Liver (tissue), 8 donors: ENCODE measurements at regions not wholly inside any gene's neighbourhood (a gene's known extent, or its start where the extent isn't known, plus 50 kb on each side); places are given as distances from the start of the nearest gene placed in this dataset.

Experiments used
- DNase-seq: peaks from one replicate; pipeline ENCODE4 v3.0.0-alpha.2; 2017; ENCODE audit warnings: low spot score
- H3K27ac ChIP-seq, 2 donors: one replicate each; pipeline ENCODE4 v1.7.0; 2013; ENCODE audit warnings: inconsistent platforms in 2 of 2, low read length in 2 of 2, control low read depth in 1 of 2, low read depth in 1 of 2, mild to moderate bottlenecking in 1 of 2
- H3K27me3 ChIP-seq, 4 donors: one replicate each; pipeline versions ENCODE4 v1.6.1 to v1.7.0; 2013; ENCODE audit warnings: low read length in 3 of 4, inconsistent platforms in 1 of 4, mild to moderate bottlenecking in 1 of 4, moderate library complexity in 1 of 4; ENCODE audit not compliant: control insufficient read depth in 4 of 4, insufficient read depth in 4 of 4
- H3K36me3 ChIP-seq, 4 donors: one replicate each; pipeline versions ENCODE4 v1.6.1 to v1.7.0; 2013; ENCODE audit warnings: low read length in 3 of 4, mild to moderate bottlenecking in 3 of 4, low read depth in 1 of 4, moderate library complexity in 1 of 4; ENCODE audit not compliant: control insufficient read depth in 4 of 4, insufficient read depth in 3 of 4
- H3K4me1 ChIP-seq, 4 donors: one replicate each; pipeline versions ENCODE4 v1.6.1 to v1.7.0; 2013; ENCODE audit warnings: low read length in 3 of 4, mild to moderate bottlenecking in 3 of 4, moderate library complexity in 1 of 4; ENCODE audit not compliant: control insufficient read depth in 4 of 4, insufficient read depth in 4 of 4
- H3K4me3 ChIP-seq, 3 donors: one replicate each; pipeline versions ENCODE4 v1.6.1 to v1.7.0; 2013; ENCODE audit warnings: low read length in 3 of 3, control low read depth in 1 of 3, low read depth in 1 of 3, mild to moderate bottlenecking in 1 of 3
- H3K9ac ChIP-seq, 2 donors: one replicate each; pipeline ENCODE4 v1.7.0; 2013; ENCODE audit warnings: low read length in 2 of 2, mild to moderate bottlenecking in 2 of 2, moderate library complexity in 2 of 2, control low read depth in 1 of 2, low read depth in 1 of 2
- H3K9me3 ChIP-seq, 4 donors: one replicate each; pipeline versions ENCODE4 v1.6.1 to v1.7.0; 2013; ENCODE audit warnings: low read length in 3 of 4; ENCODE audit not compliant: control insufficient read depth in 4 of 4
- EGR1 ChIP-seq, 2 donors: IDR thresholded peaks; 2 replicates each; pipeline ENCODE4 v1.6.1; 2016 to 2018; ENCODE audit warnings: antibody characterized with exemption in 2 of 2, low read depth in 2 of 2
- FOXA1 ChIP-seq: IDR thresholded peaks from 2 replicates; pipeline ENCODE4 v1.6.1; 2016; ENCODE audit warnings: antibody characterized with exemption
- FOXA2 ChIP-seq: IDR thresholded peaks from 2 replicates; pipeline ENCODE4 v1.6.1; 2016; ENCODE audit warnings: antibody characterized with exemption
- GABPA ChIP-seq, 2 donors: IDR thresholded peaks in 1 of 2; conservative IDR thresholded peaks in 1 of 2; 2 replicates each; pipeline ENCODE4 v1.6.1; 2016; ENCODE audit warnings: antibody characterized with exemption in 2 of 2, mild to moderate bottlenecking in 1 of 2, moderate library complexity in 1 of 2
- HNF4A ChIP-seq, 2 donors: conservative IDR thresholded peaks; 2 replicates each; pipeline ENCODE4 v1.6.1; 2016; ENCODE audit warnings: antibody characterized with exemption in 2 of 2, mild to moderate bottlenecking in 2 of 2
- HNF4G ChIP-seq: IDR thresholded peaks from 2 replicates; pipeline ENCODE4 v1.6.1; 2016; ENCODE audit warnings: antibody characterized with exemption
- NR2F2 ChIP-seq: IDR thresholded peaks from 2 replicates; pipeline ENCODE4 v1.6.1; 2016; ENCODE audit warnings: antibody characterized with exemption
- RAD21 ChIP-seq, 2 donors: IDR thresholded peaks; 2 replicates each; pipeline ENCODE4 v1.6.1; 2016; ENCODE audit warnings: antibody characterized with exemption in 2 of 2, mild to moderate bottlenecking in 2 of 2
- RXRA ChIP-seq, 2 donors: IDR thresholded peaks; 2 replicates each; pipeline ENCODE4 v1.6.1; 2017 to 2018; ENCODE audit warnings: antibody characterized with exemption in 2 of 2, mild to moderate bottlenecking in 1 of 2
- SP1 ChIP-seq: IDR thresholded peaks from 2 replicates; pipeline ENCODE4 v1.6.1; 2018; ENCODE audit warnings: antibody characterized with exemption, mild to moderate bottlenecking
- TAF1 ChIP-seq: conservative IDR thresholded peaks from 2 replicates; pipeline ENCODE4 v1.6.1; 2016; ENCODE audit warnings: antibody characterized with exemption, mild to moderate bottlenecking
- YY1 ChIP-seq: IDR thresholded peaks from 2 replicates; pipeline ENCODE4 v1.6.1; 2016; ENCODE audit warnings: antibody characterized with exemption, mild to moderate bottlenecking
- WGBS: extraction: QIAGEN DNeasy Blood & Tissue Kit; methylation state at CpG from one replicate; pipeline ENCODE4 v1.1.7; 2013; 5-methylcytosine and 5-hydroxymethylcytosine counted together
- TF ChIP-seq, protein P1 (sequence below): IDR thresholded peaks from 2 replicates; pipeline ENCODE4 v1.6.1; 2016; ENCODE audit warnings: antibody characterized with exemption, mild to moderate bottlenecking
- TF ChIP-seq, protein P2 (sequence below): fragments of 150-350 bp; IDR thresholded peaks from 2 replicates; pipeline ENCODE4 v1.5.1; 2017; ENCODE audit warnings: improper control_type of control experiment, low read depth, low read length; ENCODE audit not compliant: missing input control
- TF ChIP-seq, protein P3 (sequence below): IDR thresholded peaks from 2 replicates; pipeline ENCODE4 v1.6.1; 2016; ENCODE audit warnings: antibody characterized with exemption
- donor health status: healthy.
- donor health status: healthy.
- donor health status: healthy.
- donor health status: healthy.
- donor health status: healthy.

DNA sequence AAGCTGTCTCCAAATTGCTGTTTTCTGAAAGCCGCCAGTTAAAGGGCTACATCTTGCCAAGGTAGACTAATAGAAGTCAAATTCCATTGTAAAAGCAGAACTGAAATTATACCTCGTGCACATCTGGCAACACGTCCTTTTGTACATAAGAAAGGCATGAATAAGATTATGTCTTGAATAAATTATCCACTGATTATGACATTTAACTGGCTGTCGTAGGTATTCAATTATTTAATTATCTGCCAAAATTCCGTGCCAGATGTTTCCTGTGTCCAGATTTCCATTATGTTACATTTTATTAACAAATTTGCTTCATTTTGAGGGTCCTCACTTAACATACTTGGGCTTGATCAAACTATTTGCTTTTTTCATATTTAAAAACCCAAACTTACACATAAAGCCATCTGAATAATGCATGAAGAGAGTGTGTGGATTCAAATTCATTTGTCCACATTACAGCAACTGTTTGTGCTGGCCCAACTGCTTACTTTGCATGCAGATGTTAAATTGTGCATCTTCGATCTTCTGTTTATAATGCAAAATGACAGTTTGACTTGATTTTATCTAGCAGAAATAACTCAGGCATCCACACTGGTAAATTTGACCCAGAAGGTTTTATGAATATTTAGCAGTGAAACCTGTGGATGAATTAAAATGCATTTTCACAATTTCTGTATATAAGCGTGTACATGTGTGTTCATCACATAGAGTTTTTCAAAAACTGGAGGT, 701.5 kb downstream of the ZNF385D start:
- WGBS, result 77% methylated on average over 7 of the region's 7 CpGs
- TF ChIP-seq, protein P1, sequence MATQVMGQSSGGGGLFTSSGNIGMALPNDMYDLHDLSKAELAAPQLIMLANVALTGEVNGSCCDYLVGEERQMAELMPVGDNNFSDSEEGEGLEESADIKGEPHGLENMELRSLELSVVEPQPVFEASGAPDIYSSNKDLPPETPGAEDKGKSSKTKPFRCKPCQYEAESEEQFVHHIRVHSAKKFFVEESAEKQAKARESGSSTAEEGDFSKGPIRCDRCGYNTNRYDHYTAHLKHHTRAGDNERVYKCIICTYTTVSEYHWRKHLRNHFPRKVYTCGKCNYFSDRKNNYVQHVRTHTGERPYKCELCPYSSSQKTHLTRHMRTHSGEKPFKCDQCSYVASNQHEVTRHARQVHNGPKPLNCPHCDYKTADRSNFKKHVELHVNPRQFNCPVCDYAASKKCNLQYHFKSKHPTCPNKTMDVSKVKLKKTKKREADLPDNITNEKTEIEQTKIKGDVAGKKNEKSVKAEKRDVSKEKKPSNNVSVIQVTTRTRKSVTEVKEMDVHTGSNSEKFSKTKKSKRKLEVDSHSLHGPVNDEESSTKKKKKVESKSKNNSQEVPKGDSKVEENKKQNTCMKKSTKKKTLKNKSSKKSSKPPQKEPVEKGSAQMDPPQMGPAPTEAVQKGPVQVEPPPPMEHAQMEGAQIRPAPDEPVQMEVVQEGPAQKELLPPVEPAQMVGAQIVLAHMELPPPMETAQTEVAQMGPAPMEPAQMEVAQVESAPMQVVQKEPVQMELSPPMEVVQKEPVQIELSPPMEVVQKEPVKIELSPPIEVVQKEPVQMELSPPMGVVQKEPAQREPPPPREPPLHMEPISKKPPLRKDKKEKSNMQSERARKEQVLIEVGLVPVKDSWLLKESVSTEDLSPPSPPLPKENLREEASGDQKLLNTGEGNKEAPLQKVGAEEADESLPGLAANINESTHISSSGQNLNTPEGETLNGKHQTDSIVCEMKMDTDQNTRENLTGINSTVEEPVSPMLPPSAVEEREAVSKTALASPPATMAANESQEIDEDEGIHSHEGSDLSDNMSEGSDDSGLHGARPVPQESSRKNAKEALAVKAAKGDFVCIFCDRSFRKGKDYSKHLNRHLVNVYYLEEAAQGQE, result no peak
- TF ChIP-seq NR2F2 (no peak), FOXA2 (no peak), GABPA (IDR thresholded peaks at IDR 0.05 in 1 of 2, conservative IDR thresholded peaks at IDR 0.05 in 1 of 2) (no peak), RAD21 (IDR thresholded peaks at IDR 0.05) (no peak), YY1 (no peak), HNF4G (no peak), FOXA1 (no peak), TAF1 (no peak), EGR1 (IDR thresholded peaks at IDR 0.05; ENCODE audit: low read depth in 2 of 2) (no peak), SP1 (no peak)
- TF ChIP-seq, protein P2, sequence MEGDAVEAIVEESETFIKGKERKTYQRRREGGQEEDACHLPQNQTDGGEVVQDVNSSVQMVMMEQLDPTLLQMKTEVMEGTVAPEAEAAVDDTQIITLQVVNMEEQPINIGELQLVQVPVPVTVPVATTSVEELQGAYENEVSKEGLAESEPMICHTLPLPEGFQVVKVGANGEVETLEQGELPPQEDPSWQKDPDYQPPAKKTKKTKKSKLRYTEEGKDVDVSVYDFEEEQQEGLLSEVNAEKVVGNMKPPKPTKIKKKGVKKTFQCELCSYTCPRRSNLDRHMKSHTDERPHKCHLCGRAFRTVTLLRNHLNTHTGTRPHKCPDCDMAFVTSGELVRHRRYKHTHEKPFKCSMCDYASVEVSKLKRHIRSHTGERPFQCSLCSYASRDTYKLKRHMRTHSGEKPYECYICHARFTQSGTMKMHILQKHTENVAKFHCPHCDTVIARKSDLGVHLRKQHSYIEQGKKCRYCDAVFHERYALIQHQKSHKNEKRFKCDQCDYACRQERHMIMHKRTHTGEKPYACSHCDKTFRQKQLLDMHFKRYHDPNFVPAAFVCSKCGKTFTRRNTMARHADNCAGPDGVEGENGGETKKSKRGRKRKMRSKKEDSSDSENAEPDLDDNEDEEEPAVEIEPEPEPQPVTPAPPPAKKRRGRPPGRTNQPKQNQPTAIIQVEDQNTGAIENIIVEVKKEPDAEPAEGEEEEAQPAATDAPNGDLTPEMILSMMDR, result no peak
- TF ChIP-seq, protein P3, sequence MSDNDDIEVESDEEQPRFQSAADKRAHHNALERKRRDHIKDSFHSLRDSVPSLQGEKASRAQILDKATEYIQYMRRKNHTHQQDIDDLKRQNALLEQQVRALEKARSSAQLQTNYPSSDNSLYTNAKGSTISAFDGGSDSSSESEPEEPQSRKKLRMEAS, result no peak
- Histone ChIP-seq H3K9ac (no peak overlapping the region), H3K27me3 (no peaks in the 10 kb centered on the region), H3K36me3 (no peaks in the 10 kb centered on the region), H3K9me3 (no peaks in the 10 kb centered on the region), H3K27ac (no peak overlapping the region), H3K4me1 (no peaks in the 10 kb centered on the region), H3K4me3 (no peak overlapping the region)
- DNase-seq, result no peak

DNA sequence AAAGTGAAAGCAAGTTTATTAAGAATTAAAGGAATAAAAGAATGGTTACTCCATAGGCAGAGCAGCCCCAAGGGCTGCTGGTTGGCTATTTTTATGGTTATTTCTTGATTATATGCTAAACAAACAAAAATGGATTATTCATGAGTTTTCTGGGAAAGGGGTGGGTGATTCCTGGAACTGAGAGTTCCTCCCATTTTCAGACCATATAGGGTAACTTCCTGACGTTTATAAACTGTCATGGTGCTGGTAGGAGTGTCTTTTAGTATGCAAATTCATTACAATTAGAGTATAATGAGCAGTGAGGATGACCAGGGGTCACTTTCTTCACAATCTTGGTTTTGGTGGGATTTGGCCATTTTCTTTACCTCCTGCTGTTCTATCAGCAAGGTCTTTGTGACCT, 707.9 kb downstream of the ZNF385D start:
- no peaks in the 10 kb centered on the region for H3K4me1 ChIP-seq
- DNase-seq, result no peak
- H3K4me3 ChIP-seq, result no peak overlapping the region
- H3K9ac ChIP-seq, result no peak overlapping the region
- TF ChIP-seq RXRA (IDR thresholded peaks at IDR 0.05) (no peak), FOXA1 (no peak), NR2F2 (no peak), YY1 (no peak), HNF4A (conservative IDR thresholded peaks at IDR 0.05) (no peak), EGR1 (IDR thresholded peaks at IDR 0.05; ENCODE audit: low read depth in 2 of 2) (no peak), FOXA2 (no peak), SP1 (no peak), GABPA (IDR thresholded peaks at IDR 0.05 in 1 of 2, conservative IDR thresholded peaks at IDR 0.05 in 1 of 2) (no peak), TAF1 (no peak)
- TF ChIP-seq, protein P2, result no peak
- H3K9me3 ChIP-seq, result no peaks in the 10 kb centered on the region
- no peaks in the 10 kb centered on the region for H3K36me3 ChIP-seq
- no peaks in the 10 kb centered on the region for H3K27me3 ChIP-seq
- WGBS, result 25% methylated on average over 1 of the region's 1 CpG
- no peak overlapping the region for H3K27ac ChIP-seq
